Sigmoid colon (tissue), 4 donors: ENCODE measurements at regions not wholly inside any gene's neighbourhood (a gene's known extent, or its start where the extent isn't known, plus 50 kb on each side); places are given as distances from the start of the nearest gene placed in this dataset.

ENCODE experiments used
- EP300 ChIP-seq, 4 donors: sonication (generic); formaldehyde crosslinking; IDR thresholded peaks; one replicate each; pipeline ENCODE4 v1.6.1; 2017; ENCODE audit warnings: antibody characterized with exemption in 4 of 4
- POLR2A ChIP-seq, 2 donors: fragments of 450-650 bp; IDR thresholded peaks; one replicate each; pipeline ENCODE4 v1.6.1; 2016; ENCODE audit warnings: antibody characterized with exemption in 2 of 2, mild to moderate bottlenecking in 2 of 2, moderate library complexity in 2 of 2
- TF ChIP-seq, protein P1 (sequence below), 4 experiments: fragments of 450-650 bp in 3 of 4; fragments of 200-600 bp in 1 of 4; IDR thresholded peaks; one replicate each; pipeline ENCODE4 v1.5.1; 2016 to 2019; ENCODE audit warnings: antibody characterized with exemption in 4 of 4, mild to moderate bottlenecking in 3 of 4, moderate library complexity in 2 of 4

DNA sequence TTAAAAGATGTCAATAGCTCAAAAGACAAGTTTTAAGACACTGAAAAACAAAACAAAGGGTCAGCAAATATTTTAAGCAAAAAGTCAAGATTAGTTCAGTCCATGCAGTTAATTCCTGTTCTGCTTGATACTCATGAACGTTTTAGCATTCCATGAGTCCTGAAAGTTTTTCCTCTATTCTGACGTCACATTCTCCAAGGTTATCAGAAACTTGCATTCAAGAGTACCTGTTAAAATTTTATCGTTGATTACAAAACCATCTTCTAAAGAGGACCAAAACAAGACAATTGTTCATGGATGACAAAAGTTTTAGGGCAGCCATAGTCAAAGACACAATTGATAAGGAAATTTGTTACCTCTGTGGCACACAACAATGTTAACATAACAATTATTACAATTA, 52.5 kb upstream of the VOPP1 start:
- TF ChIP-seq, protein P1, sequence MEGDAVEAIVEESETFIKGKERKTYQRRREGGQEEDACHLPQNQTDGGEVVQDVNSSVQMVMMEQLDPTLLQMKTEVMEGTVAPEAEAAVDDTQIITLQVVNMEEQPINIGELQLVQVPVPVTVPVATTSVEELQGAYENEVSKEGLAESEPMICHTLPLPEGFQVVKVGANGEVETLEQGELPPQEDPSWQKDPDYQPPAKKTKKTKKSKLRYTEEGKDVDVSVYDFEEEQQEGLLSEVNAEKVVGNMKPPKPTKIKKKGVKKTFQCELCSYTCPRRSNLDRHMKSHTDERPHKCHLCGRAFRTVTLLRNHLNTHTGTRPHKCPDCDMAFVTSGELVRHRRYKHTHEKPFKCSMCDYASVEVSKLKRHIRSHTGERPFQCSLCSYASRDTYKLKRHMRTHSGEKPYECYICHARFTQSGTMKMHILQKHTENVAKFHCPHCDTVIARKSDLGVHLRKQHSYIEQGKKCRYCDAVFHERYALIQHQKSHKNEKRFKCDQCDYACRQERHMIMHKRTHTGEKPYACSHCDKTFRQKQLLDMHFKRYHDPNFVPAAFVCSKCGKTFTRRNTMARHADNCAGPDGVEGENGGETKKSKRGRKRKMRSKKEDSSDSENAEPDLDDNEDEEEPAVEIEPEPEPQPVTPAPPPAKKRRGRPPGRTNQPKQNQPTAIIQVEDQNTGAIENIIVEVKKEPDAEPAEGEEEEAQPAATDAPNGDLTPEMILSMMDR (IDR thresholded peaks at IDR 0.05), result no peak
- TF ChIP-seq EP300 (IDR thresholded peaks at IDR 0.05) (no peak), POLR2A (IDR thresholded peaks at IDR 0.05) (no peak)
